ENCODE measurements at regions not wholly inside any gene's neighbourhood (a gene's known extent, or its start where the extent isn't known, plus 50 kb on each side); places are given as distances from the start of the nearest gene placed in this dataset.

GRCh38 chr6:150744522-150745260, 120.8 kb upstream of the MTHFD1L start:
- peaks cover 14% of the 10 kb centered on the region for H4K20me1 ChIP-seq (ENCODE audit: insufficient read depth, low read length, poor library complexity, severe bottlenecking)

DNA sequence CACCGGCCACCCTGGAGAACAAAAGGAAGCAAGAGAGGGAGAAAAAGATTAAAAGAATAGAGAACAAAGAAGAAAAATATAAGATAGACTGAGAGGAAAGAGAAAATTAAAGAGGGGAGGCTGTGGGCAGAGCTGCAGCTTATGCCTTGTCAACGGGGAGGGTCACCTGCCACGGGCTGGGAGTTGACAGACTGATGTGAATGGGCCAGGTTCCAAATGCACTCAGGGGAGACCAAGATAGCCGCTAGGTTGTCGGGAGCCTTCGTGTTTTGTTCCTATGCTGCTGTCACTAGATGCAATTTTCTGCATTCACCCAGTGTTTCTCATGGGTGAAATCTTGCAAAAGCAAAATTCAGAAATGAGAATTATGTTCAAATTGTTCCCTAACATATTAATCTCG, 119.6 kb upstream of the MTHFD1L start:
- TF ChIP-seq CTCF (conservative IDR thresholded peaks at IDR 0.05; ENCODE audit: low read length) (no peak), EZH2phosphoT487 (IDR thresholded peaks at IDR 0.05; ENCODE audit: borderline replicate concordance) (no peak)
- Histone ChIP-seq H3K4me2 (ENCODE audit: low read depth, low read length, poor library complexity, severe bottlenecking) (no peak overlapping the region), H3K4me3 (ENCODE audit: low read length, poor library complexity, severe bottlenecking) (no peak overlapping the region), H3K9me3 (ENCODE audit: insufficient read depth, low read depth, low read length) (no peaks in the 10 kb centered on the region), H4K20me1 (ENCODE audit: insufficient read depth, low read length, poor library complexity, severe bottlenecking) (peaks cover 11% of the 10 kb centered on the region), H3K9ac (ENCODE audit: low read depth, low read length, poor library complexity, severe bottlenecking) (no peak overlapping the region), H3K4me1 (ENCODE audit: insufficient read depth, low read length, poor library complexity, severe bottlenecking) (no peaks in the 10 kb centered on the region), H2AFZ (ENCODE audit: low read length) (no peak overlapping the region), H3K27me3 (ENCODE audit: insufficient read depth, low read length, poor library complexity, severe bottlenecking) (no peaks in the 10 kb centered on the region), H3K9me2 (replicated peaks; ENCODE audit: low read depth, low read length) (no peaks in the 10 kb centered on the region), H3K79me2 (ENCODE audit: insufficient read depth, low read length) (peaks cover 66% of the 10 kb centered on the region), H3F3A (ENCODE audit: low read depth) (no peaks in the 10 kb centered on the region), H3K36me3 (ENCODE audit: insufficient read depth, low read length) (peaks cover 10% of the 10 kb centered on the region; the same call in 1 of the 2 replicates)

More at GRCh38 chr6:150744522-150745260, 120.8 kb upstream of the MTHFD1L start:
- no peaks in the 10 kb centered on the region for H3F3A ChIP-seq (ENCODE audit: low read depth)
- H3K79me2 ChIP-seq (ENCODE audit: insufficient read depth, low read length), result peaks cover 74% of the 10 kb centered on the region
- peaks cover 10% of the 10 kb centered on the region; the same call in 1 of the 2 replicates for H3K36me3 ChIP-seq (ENCODE audit: insufficient read depth, low read length)
- no peaks in the 10 kb centered on the region for H3K9me3 ChIP-seq (ENCODE audit: insufficient read depth, low read depth, low read length)
- H3K4me1 ChIP-seq (ENCODE audit: insufficient read depth, low read length, poor library complexity, severe bottlenecking), result no peaks in the 10 kb centered on the region
- TF ChIP-seq CTCF (conservative IDR thresholded peaks at IDR 0.05; ENCODE audit: low read length) (no peak), EZH2phosphoT487 (IDR thresholded peaks at IDR 0.05; ENCODE audit: borderline replicate concordance) (no peak)
- no peak overlapping the region for H3K4me3 ChIP-seq (ENCODE audit: low read length, poor library complexity, severe bottlenecking)
- H3K4me2 ChIP-seq (ENCODE audit: low read depth, low read length, poor library complexity, severe bottlenecking), result no peak overlapping the region
- no peaks in the 10 kb centered on the region for H3K27me3 ChIP-seq (ENCODE audit: insufficient read depth, low read length, poor library complexity, severe bottlenecking)
- H2AFZ ChIP-seq (ENCODE audit: low read length), result no peak overlapping the region
- no peak overlapping the region for H3K9ac ChIP-seq (ENCODE audit: low read depth, low read length, poor library complexity, severe bottlenecking)
- no peaks in the 10 kb centered on the region for H3K9me2 ChIP-seq (replicated peaks; ENCODE audit: low read depth, low read length)

DNA sequence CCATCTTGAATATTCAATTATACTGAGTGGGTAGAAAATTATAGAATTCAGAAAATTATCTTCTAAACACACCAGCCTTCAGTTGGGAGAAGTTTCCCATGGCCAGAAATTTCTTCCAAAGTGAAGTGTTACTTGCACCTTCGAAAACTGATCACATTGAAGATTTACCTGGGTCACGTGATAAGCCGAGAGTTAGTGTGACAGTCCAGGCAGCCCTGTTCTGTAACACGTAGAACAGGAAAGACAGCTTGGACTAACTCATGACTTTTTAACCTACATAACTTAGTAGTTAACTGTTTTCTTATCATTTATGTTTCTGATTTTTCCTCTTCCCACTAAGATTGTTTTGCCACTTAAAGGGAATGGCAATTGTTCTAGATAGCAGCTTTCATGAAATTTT, 118.3 kb upstream of the MTHFD1L start:
- Histone ChIP-seq H3K4me1 (ENCODE audit: insufficient read depth, low read length, poor library complexity, severe bottlenecking) (no peaks in the 10 kb centered on the region), H3K36me3 (ENCODE audit: insufficient read depth, low read length) (peaks cover 16% of the 10 kb centered on the region; the same call in 1 of the 2 replicates), H3K4me2 (ENCODE audit: low read depth, low read length, poor library complexity, severe bottlenecking) (no peak overlapping the region), H3K27me3 (ENCODE audit: insufficient read depth, low read length, poor library complexity, severe bottlenecking) (no peaks in the 10 kb centered on the region), H3K9me2 (replicated peaks; ENCODE audit: low read depth, low read length) (no peaks in the 10 kb centered on the region), H3K79me2 (ENCODE audit: insufficient read depth, low read length) (peaks cover 61% of the 10 kb centered on the region), H3F3A (ENCODE audit: low read depth) (no peaks in the 10 kb centered on the region), H2AFZ (ENCODE audit: low read length) (no peak overlapping the region), H3K9ac (ENCODE audit: low read depth, low read length, poor library complexity, severe bottlenecking) (no peak overlapping the region), H3K4me3 (ENCODE audit: low read length, poor library complexity, severe bottlenecking) (no peak overlapping the region), H4K20me1 (ENCODE audit: insufficient read depth, low read length, poor library complexity, severe bottlenecking) (peaks cover 11% of the 10 kb centered on the region), H3K9me3 (ENCODE audit: insufficient read depth, low read depth, low read length) (no peaks in the 10 kb centered on the region)
- TF ChIP-seq EZH2phosphoT487 (IDR thresholded peaks at IDR 0.05; ENCODE audit: borderline replicate concordance), result no peak
- TF ChIP-seq CTCF (conservative IDR thresholded peaks at IDR 0.05; ENCODE audit: low read length), result no peak

Measured in Loucy (cell line).